Head of caudate nucleus (tissue), 42 donors: ENCODE measurements at regions not wholly inside any gene's neighbourhood (a gene's known extent, or its start where the extent isn't known, plus 50 kb on each side); places are given as distances from the start of the nearest gene placed in this dataset.
"Not testable (repeated sequence)": the region's sequence is repeated elsewhere in the genome, so short reads cannot be mapped to it uniquely, and the experiment has no call there.

Experiments
- DNase-seq, 42 donors: peaks; one replicate each; pipeline versions ENCODE4 v3.0.0 to v3.0.0-alpha.2; 2020 to 2021; ENCODE audit warnings: mixed read lengths in 7 of 42
- intact Hi-C: fragments of 100-400 bp; cut with DNase I; formaldehyde crosslinking; loops from one replicate; pipeline ENCODE4 v1.15.0; 2022

GRCh38 chr18:55988537-55988936 lies 400.5 kb upstream of the TCF4 start:
- DNase-seq: no peak
- intact Hi-C loops: no loop called here

GRCh38 chr18:55983433-55983832 lies 395.4 kb upstream of the TCF4 start:
- intact Hi-C loops: no loop called here
- no peak for DNase-seq

- DNase-seq: no peak
- intact Hi-C loops: no loop called here
Measured at GRCh38 chr18:55982992-55983391, 395.0 kb upstream of the TCF4 start.

- no peak for DNase-seq
- intact Hi-C loops: no loop called here
Measured at GRCh38 chr18:55981712-55982475, 393.9 kb upstream of the TCF4 start.

- intact Hi-C loops: no loop called here
- no peak for DNase-seq
Measured at GRCh38 chr18:55974521-55974920, 386.5 kb upstream of the TCF4 start.

- intact Hi-C loops: no loop called here
- no peak for DNase-seq
Measured at GRCh38 chr18:55968550-55968949, 380.6 kb upstream of the TCF4 start.

- DNase-seq: no peak
- intact Hi-C loops: no loop called here
Measured at GRCh38 chr18:55967019-55967418, 379.0 kb upstream of the TCF4 start.

GRCh38 chr18:55964171-55964570 lies 376.2 kb upstream of the TCF4 start:
- intact Hi-C loops: no loop called here
- no peak for DNase-seq

GRCh38 chr18:55953326-55953725 lies 365.3 kb upstream of the TCF4 start:
- DNase-seq: no peak
- intact Hi-C loops: no loop called here

GRCh38 chr18:55951738-55952137 lies 363.7 kb upstream of the TCF4 start:
- DNase-seq, intact Hi-C loops: not testable (repeated sequence)

GRCh38 chr18:55950379-55951166 lies 362.6 kb upstream of the TCF4 start:
- intact Hi-C loops: no loop called here
- DNase-seq: no peak

- intact Hi-C loops: no loop called here
- no peak for DNase-seq
Measured at GRCh38 chr18:55934821-55935220, 346.8 kb upstream of the TCF4 start.

- intact Hi-C loops: no loop called here
- DNase-seq: no peak
Measured at GRCh38 chr18:55932675-55933074, 344.7 kb upstream of the TCF4 start.

- intact Hi-C loops: no loop called here
- DNase-seq: no peak
Measured at GRCh38 chr18:55927831-55928230, 339.8 kb upstream of the TCF4 start.

GRCh38 chr18:55925772-55926171 lies 337.8 kb upstream of the TCF4 start:
- no peak for DNase-seq
- intact Hi-C loops: no loop called here

GRCh38 chr18:55920063-55920462 lies 332.1 kb upstream of the TCF4 start:
- intact Hi-C loops: no loop called here
- no peak for DNase-seq

- intact Hi-C loops: no loop called here
- DNase-seq: no peak
Measured at GRCh38 chr18:55918444-55918843, 330.5 kb upstream of the TCF4 start.

GRCh38 chr18:55912919-55913318 lies 324.9 kb upstream of the TCF4 start:
- intact Hi-C loops: no loop called here
- no peak for DNase-seq

GRCh38 chr18:55912071-55912470 lies 324.1 kb upstream of the TCF4 start:
- DNase-seq: no peak

GRCh38 chr18:55910296-55910695 lies 322.3 kb upstream of the TCF4 start:
- intact Hi-C loops: no loop called here
- no peak for DNase-seq

More at GRCh38 chr18:55912071-55912470, 324.1 kb upstream of the TCF4 start:
- intact Hi-C loops: no loop called here

GRCh38 chr18:55908901-55909366 lies 320.9 kb upstream of the TCF4 start:
- DNase-seq: no peak
- intact Hi-C loops: no loop called here
